MM.1S (cell line): ENCODE measurements at regions not wholly inside any gene's neighbourhood (a gene's known extent, or its start where the extent isn't known, plus 50 kb on each side); places are given as distances from the start of the nearest gene placed in this dataset.

ENCODE experiments used
- DNase-seq: peaks from one replicate; pipeline ENCODE4 v3.0.0-alpha.2; 2015
- H2AFZ ChIP-seq: fragments of 300-600 bp; sonication (generic); 2 replicates; pipeline ENCODE4 v1.6.0; 2016; ENCODE audit warnings: antibody characterized with exemption, low read length
- H3F3A ChIP-seq: fragments of 300-600 bp; sonication (generic); 2 replicates; pipeline ENCODE4 v1.6.1; 2016; ENCODE audit warnings: mild to moderate bottlenecking, antibody characterized with exemption, low read length, moderate library complexity, mixed read lengths; ENCODE audit not compliant: insufficient read depth
- H3K27ac ChIP-seq: fragments of 300-600 bp; sonication (generic); 2 replicates; pipeline ENCODE4 v1.5.1; 2016; ENCODE audit warnings: mild to moderate bottlenecking, low read length
- H3K27me3 ChIP-seq: fragments of 300-600 bp; sonication (generic); replicated peaks from 2 replicates; pipeline ENCODE4 v1.6.0; 2016; ENCODE audit warnings: low read length; ENCODE audit not compliant: insufficient read depth
- H3K36me3 ChIP-seq: fragments of 300-600 bp; sonication (generic); replicated peaks from 2 replicates; pipeline ENCODE4 v1.6.1; 2016; ENCODE audit warnings: mild to moderate bottlenecking, low read length, mixed read lengths; ENCODE audit not compliant: insufficient read depth
- H3K4me1 ChIP-seq: fragments of 300-600 bp; sonication (generic); 2 replicates; pipeline ENCODE4 v1.6.1; 2016; ENCODE audit warnings: low read length, mixed read lengths
- H3K4me2 ChIP-seq: fragments of 300-600 bp; sonication (generic); 2 replicates; pipeline ENCODE4 v1.6.0; 2016; ENCODE audit warnings: low read depth, low read length
- H3K4me3 ChIP-seq: fragments of 300-600 bp; sonication (generic); 2 replicates; pipeline ENCODE4 v1.5.1; 2016; ENCODE audit warnings: low read length, mixed read lengths
- H3K79me2 ChIP-seq: fragments of 300-600 bp; sonication (generic); 2 replicates; pipeline ENCODE4 v1.6.1; 2016; ENCODE audit warnings: mixed run types, low read length, mixed read lengths
- H3K9ac ChIP-seq: fragments of 300-600 bp; sonication (generic); 2 replicates; pipeline ENCODE4 v1.6.1; 2016; ENCODE audit warnings: low read length, mixed read lengths
- H3K9me2 ChIP-seq: fragments of 300-600 bp; sonication (generic); replicated peaks from 2 replicates; pipeline ENCODE4 v1.6.1; 2016; ENCODE audit warnings: mild to moderate bottlenecking, low read length, mixed read lengths; ENCODE audit not compliant: insufficient read depth
- H3K9me3 ChIP-seq: fragments of 300-600 bp; sonication (generic); replicated peaks from 2 replicates; pipeline ENCODE4 v1.6.1; 2016; ENCODE audit warnings: mild to moderate bottlenecking, low read length, mixed read lengths; ENCODE audit not compliant: insufficient read depth
- H4K20me1 ChIP-seq: fragments of 300-600 bp; sonication (generic); 2 replicates; pipeline ENCODE4 v1.6.1; 2016; ENCODE audit warnings: mild to moderate bottlenecking, low read length, moderate library complexity, mixed read lengths; ENCODE audit not compliant: insufficient read depth
- CTCF ChIP-seq: fragments of 300-600 bp; sonication (generic); IDR thresholded peaks from 2 replicates; pipeline ENCODE4 v1.5.1; 2016; ENCODE audit warnings: antibody characterized with exemption, low read length, mixed read lengths
- EZH2 ChIP-seq: fragments of 300-600 bp; sonication (generic); optimal IDR thresholded peaks from 2 replicates; pipeline ENCODE3; 2017; ENCODE audit warnings: low read depth, mild to moderate bottlenecking, antibody characterized with exemption, low read length, mixed read lengths
- EZH2phosphoT487 ChIP-seq: fragments of 300-600 bp; sonication (generic); IDR thresholded peaks from 2 replicates; pipeline ENCODE4 v1.6.1; 2018; ENCODE audit warnings: antibody characterized with exemption, low read length

- DNase-seq: no peak
- H3K9ac ChIP-seq: no peak overlapping the region
- no peaks in the 10 kb centered on the region for H3K9me3 ChIP-seq
- no peaks in the 10 kb centered on the region for H3F3A ChIP-seq
- no peaks in the 10 kb centered on the region for H3K36me3 ChIP-seq
- H3K9me2 ChIP-seq: no peaks in the 10 kb centered on the region
- H4K20me1 ChIP-seq: no peaks in the 10 kb centered on the region
- H3K27ac ChIP-seq: no peak overlapping the region
- H3K79me2 ChIP-seq: no peaks in the 10 kb centered on the region
- H3K4me1 ChIP-seq: no peaks in the 10 kb centered on the region
- H3K4me2 ChIP-seq: no peak overlapping the region
- H3K27me3 ChIP-seq: no peaks in the 10 kb centered on the region
- H2AFZ ChIP-seq: no peak overlapping the region
- TF ChIP-seq EZH2 (no peak), CTCF (no peak), EZH2phosphoT487 (no peak)
- H3K4me3 ChIP-seq: no peak overlapping the region
Measured at GRCh38 chr5:164217464-164217863, 712.0 kb downstream of the MAT2B start.

- no peaks in the 10 kb centered on the region for H3K79me2 ChIP-seq
- H3K27ac ChIP-seq: no peak overlapping the region
- H3K4me3 ChIP-seq: no peak overlapping the region
- no peaks in the 10 kb centered on the region for H3K27me3 ChIP-seq
- no peaks in the 10 kb centered on the region for H3K36me3 ChIP-seq
- H3F3A ChIP-seq: no peaks in the 10 kb centered on the region
- H3K9ac ChIP-seq: no peak overlapping the region
- no peaks in the 10 kb centered on the region for H3K4me1 ChIP-seq
- DNase-seq: no peak
- no peak overlapping the region for H3K4me2 ChIP-seq
- TF ChIP-seq CTCF (no peak), EZH2phosphoT487 (no peak)
- no peaks in the 10 kb centered on the region for H3K9me3 ChIP-seq
- no peak overlapping the region for H2AFZ ChIP-seq
- H4K20me1 ChIP-seq: no peaks in the 10 kb centered on the region
- no peaks in the 10 kb centered on the region for H3K9me2 ChIP-seq
Measured at GRCh38 chr5:164220522-164220921, 715.1 kb downstream of the MAT2B start.

- H4K20me1 ChIP-seq: no peaks in the 10 kb centered on the region
- TF ChIP-seq EZH2 (no peak), EZH2phosphoT487 (no peak), CTCF (no peak)
- no peaks in the 10 kb centered on the region for H3F3A ChIP-seq
- no peak overlapping the region for H3K4me3 ChIP-seq
- H3K4me1 ChIP-seq: no peaks in the 10 kb centered on the region
- H3K9me3 ChIP-seq: no peaks in the 10 kb centered on the region
- H3K36me3 ChIP-seq: no peaks in the 10 kb centered on the region
- H3K9ac ChIP-seq: no peak overlapping the region
- no peak for DNase-seq
- H3K4me2 ChIP-seq: no peak overlapping the region
- H3K27ac ChIP-seq: no peak overlapping the region
- H3K79me2 ChIP-seq: no peaks in the 10 kb centered on the region
- no peaks in the 10 kb centered on the region for H3K27me3 ChIP-seq
- no peaks in the 10 kb centered on the region for H3K9me2 ChIP-seq
- no peak overlapping the region for H2AFZ ChIP-seq
Measured at GRCh38 chr5:164224236-164224635, 718.8 kb downstream of the MAT2B start.
